Stimulated activated CD8-positive, alpha-beta memory T cell treated with anti-CD3 and anti-CD28 coated beads, Interleukin-7, amount 100 ng/mL, for 48 hours (primary cell): ENCODE measurements at regions not wholly inside any gene's neighbourhood (a gene's known extent, or its start where the extent isn't known, plus 50 kb on each side); places are given as distances from the start of the nearest gene placed in this dataset.
"Not testable (repeated sequence)": the region's sequence is repeated elsewhere in the genome, so short reads cannot be mapped to it uniquely, and the experiment has no call there.

Experiments used
- DNase-seq, 2 donors: peaks; one replicate each; pipeline ENCODE4 v3.0.0-alpha.2; 2020; ENCODE audit warnings: low read depth in 1 of 2; ENCODE audit errors: extremely low read depth in 1 of 2

GRCh38 chr1:194644528-194644927, 1458.1 kb upstream of the B3GALT2 start:
- DNase-seq, result no peak

GRCh38 chr1:194640322-194640721, 1453.9 kb upstream of the B3GALT2 start:
- DNase-seq, result no peak

GRCh38 chr1:194629011-194629410, 1442.6 kb upstream of the B3GALT2 start:
- no peak for DNase-seq

DNA sequence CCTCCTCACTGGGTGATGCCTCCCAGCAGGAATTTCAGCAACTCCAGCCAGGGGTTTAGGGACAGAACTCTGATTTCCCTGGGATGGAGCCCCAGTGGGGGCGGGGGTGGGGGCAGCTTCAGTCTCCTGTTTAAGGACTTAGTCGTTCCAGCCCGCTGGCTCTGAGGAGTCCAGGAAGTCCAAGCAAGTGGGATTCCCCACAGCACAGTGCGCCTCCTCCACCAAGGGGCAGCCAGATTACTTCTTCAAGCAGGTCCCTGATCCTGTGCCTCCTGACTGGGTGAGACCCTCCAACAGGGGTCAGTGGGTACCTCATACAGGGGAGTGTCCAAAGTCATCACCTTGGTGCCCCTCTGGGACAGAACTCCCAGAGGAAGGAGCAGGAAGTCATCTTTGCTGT, 1438.4 kb upstream of the B3GALT2 start:
- no peak for DNase-seq

- DNase-seq, result no peak
These were observed 1431.7 kb upstream of the B3GALT2 start for GRCh38 chr1:194618101-194618500.

DNA sequence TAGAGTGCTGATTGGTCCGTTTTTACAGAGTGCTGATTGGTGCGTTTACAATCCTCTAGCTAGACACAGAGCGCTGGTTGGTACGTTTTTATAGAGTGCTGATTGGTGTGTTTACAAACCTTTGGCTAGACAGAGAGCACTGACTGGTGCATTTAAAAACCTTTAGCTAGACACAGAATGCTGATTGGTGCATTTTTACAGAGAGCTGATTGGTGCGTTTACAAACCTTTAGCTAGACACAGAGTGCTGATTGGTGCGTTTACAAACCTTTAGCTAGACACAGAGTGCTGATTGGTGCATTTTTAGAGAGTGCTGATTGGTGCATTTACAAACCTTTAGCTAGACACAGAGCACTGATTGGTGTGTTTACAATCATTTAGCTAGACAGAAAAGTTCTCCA, 1430.9 kb upstream of the B3GALT2 start:
- DNase-seq, result not testable (repeated sequence)

DNA sequence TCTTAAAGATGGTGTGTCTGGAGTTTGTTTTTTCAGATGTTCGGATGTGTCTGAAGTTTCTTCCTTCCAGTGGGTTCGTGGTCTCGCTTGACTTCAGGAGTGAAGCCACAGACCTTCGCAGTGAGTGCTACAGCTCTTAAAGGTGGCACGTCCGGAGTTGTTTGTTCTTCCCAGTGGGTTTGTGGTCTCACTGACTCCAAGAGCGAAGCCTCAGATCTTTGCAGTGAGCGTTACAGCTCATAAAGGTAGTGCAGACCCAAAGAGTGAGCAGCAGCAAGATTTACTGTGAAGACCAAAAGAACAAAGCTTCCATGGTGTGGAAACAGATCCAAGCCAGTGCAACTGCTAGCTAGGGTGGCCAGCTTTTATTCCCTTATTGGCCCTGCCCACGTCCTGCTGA, 1430.4 kb upstream of the B3GALT2 start:
- DNase-seq, result no peak

DNA sequence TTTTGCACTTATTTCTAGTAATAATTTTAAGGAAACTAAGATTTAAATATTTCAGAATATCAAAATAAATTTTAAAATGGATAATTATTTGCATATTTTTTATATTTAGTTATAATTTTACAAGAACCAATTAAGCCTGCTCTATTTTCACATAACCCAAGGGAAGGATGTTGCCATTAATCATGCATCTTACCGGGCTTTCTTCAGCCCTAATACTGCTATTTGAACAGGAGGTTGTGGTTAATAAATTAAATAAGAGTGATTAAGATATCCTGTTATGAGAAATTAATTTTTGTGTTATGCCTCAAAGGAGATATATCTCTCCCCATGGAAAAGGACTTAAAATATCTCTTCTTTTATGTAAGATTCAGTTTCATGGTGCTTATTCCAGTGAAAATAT, 1415.8 kb upstream of the B3GALT2 start:
- no peak for DNase-seq

DNA sequence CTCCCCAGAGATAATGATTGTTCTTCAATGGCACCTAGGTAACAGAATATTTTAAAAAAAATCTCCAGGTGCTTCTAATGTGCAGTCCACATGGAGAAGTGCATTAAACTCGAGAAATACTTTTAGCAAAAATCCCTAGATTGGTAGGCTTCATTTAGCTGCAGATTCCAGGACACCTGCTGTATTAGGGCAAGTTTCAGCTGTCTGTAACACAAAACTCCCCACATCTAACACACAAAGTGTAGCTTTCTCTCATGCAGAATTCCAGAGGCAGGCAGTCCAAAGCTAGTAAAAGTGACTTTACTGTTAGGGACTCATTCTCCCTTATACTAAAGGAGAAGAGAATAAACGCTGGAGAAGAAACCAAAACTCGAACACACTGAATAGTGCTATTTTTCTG, 1414.3 kb upstream of the B3GALT2 start:
- DNase-seq, result no peak

- DNase-seq, result no peak
These were observed 1411.7 kb upstream of the B3GALT2 start for GRCh38 chr1:194598098-194598497.

DNA sequence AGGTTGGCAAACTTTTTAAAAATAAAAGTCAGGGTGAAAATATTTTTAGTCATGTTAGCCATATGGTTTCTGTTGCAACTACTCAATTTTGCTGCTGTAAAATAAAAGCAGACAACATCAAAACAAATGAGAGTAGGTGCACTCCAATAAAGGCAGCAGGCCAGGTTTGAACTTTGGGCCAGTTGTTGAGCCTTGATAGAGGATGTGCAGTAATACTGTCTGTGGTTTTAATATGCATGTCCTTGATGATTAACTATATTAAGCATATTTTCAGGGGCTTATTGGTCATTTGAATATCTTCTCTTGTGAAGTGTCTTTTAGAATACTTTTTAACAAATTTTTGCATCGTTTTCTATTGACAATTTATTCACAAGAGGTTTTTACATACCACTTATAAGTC, 1399.9 kb upstream of the B3GALT2 start:
- no peak for DNase-seq

DNA sequence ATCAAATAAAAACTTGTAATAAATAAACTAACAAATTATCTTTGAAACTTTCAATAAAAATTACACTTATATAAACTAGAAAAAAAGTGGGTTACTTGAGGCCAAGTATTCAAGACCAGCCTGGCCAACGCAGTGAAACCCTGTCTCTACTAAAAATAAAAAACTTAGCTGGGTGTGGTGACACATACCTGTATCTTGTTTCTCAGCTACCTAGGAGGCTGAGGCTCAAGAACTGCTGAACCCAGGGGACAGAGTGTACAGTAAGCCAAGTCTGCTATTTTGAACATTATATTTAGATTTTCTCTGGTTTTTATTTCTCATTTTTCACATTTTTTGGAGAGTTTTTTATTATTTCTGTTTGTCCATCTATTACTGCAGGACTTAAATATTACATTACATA, 1397.6 kb upstream of the B3GALT2 start:
- no peak for DNase-seq

DNA sequence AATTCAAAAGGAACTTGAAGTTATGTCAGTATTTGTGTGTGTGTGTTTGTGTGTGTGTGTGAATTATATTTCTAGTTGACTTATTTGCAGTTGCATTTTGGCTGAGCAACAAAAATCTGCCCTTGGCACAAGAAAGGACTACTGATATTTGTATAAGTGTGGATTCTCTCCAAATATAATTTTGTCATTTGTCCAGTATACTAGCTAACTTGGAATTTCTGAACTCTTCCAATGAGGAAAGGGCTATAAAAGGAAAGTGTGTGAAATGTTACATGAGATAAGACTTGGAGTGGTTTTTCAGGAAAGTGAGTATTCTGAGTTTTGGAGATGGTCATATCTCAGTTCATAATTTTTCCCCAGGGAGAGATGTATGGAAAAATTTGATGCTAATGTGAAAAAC, 1384.1 kb upstream of the B3GALT2 start:
- DNase-seq, result no peak

DNA sequence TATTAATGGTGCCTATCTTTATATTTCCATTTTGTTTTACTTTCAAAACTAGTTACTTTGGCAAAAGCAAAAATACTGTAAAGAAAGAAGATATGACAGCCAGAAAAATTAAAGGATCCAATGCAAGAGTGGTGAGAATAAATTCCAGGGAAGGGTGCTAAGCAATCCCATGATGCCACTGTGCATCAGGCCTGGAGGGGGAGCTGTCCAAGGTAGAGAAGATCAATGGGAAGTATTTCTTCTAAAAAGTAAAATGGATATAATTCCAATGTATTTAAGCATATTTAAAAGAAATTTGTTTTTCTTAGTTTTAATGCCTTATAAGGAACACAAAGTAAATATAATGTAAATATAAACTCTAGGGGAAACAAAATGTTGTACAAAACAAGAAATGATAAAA, 1382.2 kb upstream of the B3GALT2 start:
- no peak for DNase-seq

GRCh38 chr1:194548071-194548470, 1361.7 kb upstream of the B3GALT2 start:
- DNase-seq, result no peak

GRCh38 chr1:194544012-194544411, 1357.6 kb upstream of the B3GALT2 start:
- DNase-seq, result no peak

GRCh38 chr1:194538453-194538852, 1352.0 kb upstream of the B3GALT2 start:
- no peak for DNase-seq

DNA sequence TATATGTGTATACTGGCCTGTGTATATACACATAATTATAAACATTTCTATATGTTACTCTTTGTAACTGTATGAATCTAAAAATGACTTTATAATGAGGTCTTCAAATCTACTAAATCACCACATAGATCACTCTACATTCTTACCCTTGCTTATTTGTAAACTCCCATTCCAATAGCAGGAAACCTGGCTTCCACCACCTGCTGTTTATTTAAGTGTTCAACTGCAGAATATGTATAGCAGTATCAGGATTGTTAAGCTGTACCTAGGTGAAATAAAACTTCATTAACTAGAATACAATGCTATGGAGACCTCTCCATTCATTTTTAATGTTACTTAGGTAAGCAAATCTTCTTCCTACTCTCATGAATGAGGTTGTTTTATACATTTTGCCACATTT, 1351.1 kb upstream of the B3GALT2 start:
- no peak for DNase-seq

DNA sequence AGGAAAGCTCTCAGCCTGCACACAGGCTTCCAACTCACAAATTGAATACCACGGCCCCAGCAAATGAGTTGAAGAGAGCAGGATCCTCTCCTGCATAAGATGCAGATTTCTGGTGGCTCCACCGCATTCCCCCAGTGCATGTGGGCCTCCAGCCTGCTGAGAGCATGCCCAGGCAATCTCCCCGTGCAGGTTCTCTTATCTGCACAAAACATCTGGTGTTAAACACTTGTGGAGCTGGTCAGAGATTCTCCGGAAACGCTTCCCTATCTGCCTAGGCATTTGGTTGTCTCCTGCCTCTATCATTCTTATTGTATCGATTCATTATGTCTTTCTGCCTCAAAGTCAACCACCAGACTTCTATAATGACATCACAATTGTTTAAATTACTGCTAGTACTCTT, 1349.0 kb upstream of the B3GALT2 start:
- no peak for DNase-seq

DNA sequence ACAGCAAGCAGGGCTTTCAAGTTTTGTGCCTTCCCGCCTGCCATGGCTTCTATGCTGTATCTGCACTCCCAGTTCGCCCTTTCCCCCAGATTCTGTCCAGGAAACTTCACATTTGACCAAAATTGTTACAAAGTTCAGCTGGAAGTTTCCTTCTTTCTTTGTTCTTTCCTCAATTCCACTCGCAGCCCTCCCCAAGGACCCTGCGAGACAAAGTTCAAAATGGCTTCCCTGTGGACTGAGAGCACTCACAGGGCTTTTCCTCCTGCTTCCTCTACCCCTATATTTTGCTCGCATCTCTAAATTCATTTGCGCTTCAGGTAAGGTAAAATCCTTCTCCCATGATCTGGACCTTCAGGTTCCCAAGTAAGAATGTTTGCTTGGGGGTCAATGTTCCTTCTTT, 1348.4 kb upstream of the B3GALT2 start:
- no peak for DNase-seq

- DNase-seq, result no peak
These were observed 1347.2 kb upstream of the B3GALT2 start for GRCh38 chr1:194533641-194534040.

DNA sequence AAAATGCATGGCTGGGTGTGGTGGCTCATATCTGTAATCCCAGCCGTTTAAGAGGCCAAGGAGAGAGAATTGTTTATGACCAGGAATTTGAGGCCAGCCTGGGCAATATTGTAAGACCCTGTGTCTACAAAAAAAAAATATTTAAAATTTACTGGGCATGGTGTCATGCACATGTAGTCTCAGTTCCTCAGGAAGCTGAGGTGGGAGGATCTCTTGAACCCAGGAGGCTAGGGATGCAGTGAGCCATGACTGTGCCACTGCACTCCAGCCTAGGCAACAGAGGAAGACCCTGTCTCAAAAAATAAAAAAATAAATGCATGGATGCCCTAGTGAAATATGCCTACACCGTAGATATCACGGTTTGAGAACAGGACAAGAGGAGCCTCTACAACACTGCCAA, 1331.2 kb upstream of the B3GALT2 start:
- no peak for DNase-seq

DNA sequence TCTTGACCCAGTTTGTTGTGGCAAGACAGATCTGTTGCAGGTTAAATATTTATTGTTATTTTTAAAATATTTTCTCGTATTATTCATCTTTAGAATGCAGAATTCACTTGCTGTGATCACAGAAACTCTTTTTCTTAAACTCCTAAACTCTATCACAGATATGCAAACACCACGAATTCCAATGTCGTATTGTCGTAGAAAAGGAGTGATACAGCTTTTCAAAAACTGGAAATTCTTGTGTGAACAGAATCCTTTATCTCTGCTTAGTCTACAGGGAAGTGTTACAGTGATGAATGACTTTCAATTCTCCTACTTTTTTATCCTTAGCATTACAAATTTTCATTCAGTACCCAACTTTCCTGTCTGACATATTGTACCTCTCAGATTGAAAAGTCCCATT, 1329.5 kb upstream of the B3GALT2 start:
- DNase-seq, result no peak

- no peak for DNase-seq
These were observed 1326.5 kb upstream of the B3GALT2 start for GRCh38 chr1:194512957-194513356.
